HG03135 (cell line): ENCODE measurements at regions not wholly inside any gene's neighbourhood (a gene's known extent, or its start where the extent isn't known, plus 50 kb on each side); places are given as distances from the start of the nearest gene placed in this dataset.
A peak's percentile ranks its signal among the peaks of the same experiment; 100 is the strongest.

ENCODE experiments used
- ATAC-seq: cut with Tn5 transposase; IDR thresholded peaks from one replicate; pipeline ENCODE4 v1.9.1; 2021; ENCODE audit warnings: mild to moderate bottlenecking, moderate library complexity; ENCODE audit not compliant: unreplicated experiment

DNA sequence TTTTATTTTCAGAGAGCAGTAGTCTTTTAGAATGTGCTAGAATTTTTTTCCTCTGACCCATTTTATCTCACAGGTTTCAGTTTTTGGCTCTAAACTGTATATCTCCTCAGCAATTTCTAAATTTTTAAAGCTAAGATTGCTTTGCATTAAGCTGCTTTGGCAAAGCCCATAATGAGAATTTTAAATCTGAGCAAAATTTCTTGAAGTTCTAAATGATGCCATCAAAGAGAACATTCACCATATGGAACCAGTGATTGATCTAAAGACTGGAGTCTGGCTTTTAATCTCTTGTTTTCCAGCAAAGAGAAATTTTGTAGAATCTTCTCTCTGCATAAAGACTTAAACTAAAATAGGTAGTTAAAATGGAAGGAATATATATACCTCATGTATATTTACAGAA lies 313.6 kb downstream of the TBC1D32 start:
- ATAC-seq, result no peak

DNA sequence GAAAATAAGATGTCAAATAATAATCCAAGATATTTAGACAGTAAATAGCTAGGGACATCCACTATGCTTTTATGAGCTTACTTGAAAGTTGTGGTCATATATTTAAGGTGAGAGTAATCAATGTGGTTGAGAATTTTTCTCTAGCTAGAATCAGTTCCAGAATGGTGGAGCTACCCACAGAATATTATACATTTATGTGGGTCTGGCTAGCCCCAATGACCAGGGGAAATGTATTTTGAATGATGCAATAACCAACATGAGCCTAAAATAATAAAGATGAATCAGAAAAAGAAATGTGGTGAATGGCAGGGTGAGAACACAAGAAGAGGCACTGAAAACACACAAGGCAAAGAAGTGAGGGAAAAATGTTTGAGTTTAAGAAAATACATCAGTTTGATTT lies 325.7 kb downstream of the TBC1D32 start:
- no peak for ATAC-seq

DNA sequence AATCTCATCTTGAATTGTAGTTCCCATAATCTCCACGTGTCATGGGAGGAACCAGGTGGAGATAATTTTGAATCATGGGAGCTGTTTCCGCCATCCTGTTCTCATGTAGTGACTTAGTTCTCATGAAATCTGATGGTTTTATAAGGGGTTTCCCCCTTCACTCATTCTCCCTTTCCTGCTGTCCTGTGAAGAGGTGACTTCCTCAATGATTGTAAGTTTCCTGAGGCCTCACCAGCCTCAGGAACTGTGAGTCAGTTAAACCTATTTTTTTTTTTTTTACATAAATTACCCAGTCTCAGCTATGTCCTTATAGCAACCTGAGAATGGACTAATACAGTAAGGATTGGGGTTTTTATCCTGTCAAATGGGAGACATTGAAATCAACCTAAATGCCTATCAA lies 328.3 kb downstream of the TBC1D32 start:
- ATAC-seq, result no peak

- ATAC-seq, result no peak
Measured at GRCh38 chr6:121000381-121000780, 333.9 kb downstream of the TBC1D32 start.

GRCh38 chr6:120996340-120996739 lies 337.9 kb downstream of the TBC1D32 start:
- ATAC-seq, result no peak

GRCh38 chr6:120994573-120994967 lies 339.7 kb downstream of the TBC1D32 start:
- no peak for ATAC-seq

GRCh38 chr6:120993929-120994572 lies 340.2 kb downstream of the TBC1D32 start:
- ATAC-seq, result no peak

DNA sequence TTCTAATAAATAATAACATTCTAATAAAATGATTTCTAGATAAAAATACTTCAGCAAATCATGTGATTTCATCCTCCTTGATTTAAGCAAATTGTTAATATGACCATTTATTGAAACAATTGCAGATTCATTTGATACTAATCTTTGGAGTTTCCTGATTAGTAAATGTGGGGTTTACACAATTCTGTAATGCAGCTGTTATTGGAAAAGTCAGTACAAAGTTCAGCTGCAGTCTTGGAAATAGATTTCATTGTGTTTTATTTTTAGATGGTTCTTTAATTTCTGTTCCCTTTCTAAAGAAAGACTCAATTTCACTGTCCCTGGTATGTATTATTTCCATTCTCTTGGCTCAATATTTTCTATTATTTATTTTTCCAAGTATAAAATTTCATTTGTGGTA lies 342.0 kb downstream of the TBC1D32 start:
- ATAC-seq, result no peak

GRCh38 chr6:120990866-120991265 lies 343.4 kb downstream of the TBC1D32 start:
- ATAC-seq, result no peak

GRCh38 chr6:120981835-120982234 lies 352.4 kb downstream of the TBC1D32 start:
- no peak for ATAC-seq

- ATAC-seq, result no peak
Measured at GRCh38 chr6:120966321-120966720, 368.0 kb downstream of the TBC1D32 start.

DNA sequence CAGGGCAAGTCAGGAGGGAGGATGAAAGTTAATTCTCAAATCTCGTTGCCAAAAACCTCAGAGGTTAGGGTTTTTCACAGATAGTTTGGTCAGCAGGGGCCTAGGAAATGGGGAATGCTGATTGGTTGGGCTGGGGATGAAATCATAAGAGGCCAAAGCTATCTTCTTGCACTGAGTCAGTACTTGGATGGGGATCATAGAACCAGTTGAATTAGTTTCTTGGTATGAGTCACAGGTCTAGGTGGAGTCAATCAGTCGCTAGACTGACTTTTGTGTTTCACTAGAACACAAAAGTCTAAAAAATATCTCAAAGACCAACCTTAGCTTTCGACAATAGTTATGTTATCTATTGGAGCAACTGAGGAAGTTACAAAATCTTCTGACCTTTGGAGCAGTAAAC lies 368.5 kb downstream of the TBC1D32 start:
- ATAC-seq, result peak; percentile 63

- ATAC-seq, result no peak
Measured at GRCh38 chr6:120960761-120961160, 373.5 kb downstream of the TBC1D32 start.

- no peak for ATAC-seq
Measured at GRCh38 chr6:120954111-120954510, 380.2 kb downstream of the TBC1D32 start.

GRCh38 chr6:120951258-120951657 lies 383.0 kb downstream of the TBC1D32 start:
- ATAC-seq, result no peak

DNA sequence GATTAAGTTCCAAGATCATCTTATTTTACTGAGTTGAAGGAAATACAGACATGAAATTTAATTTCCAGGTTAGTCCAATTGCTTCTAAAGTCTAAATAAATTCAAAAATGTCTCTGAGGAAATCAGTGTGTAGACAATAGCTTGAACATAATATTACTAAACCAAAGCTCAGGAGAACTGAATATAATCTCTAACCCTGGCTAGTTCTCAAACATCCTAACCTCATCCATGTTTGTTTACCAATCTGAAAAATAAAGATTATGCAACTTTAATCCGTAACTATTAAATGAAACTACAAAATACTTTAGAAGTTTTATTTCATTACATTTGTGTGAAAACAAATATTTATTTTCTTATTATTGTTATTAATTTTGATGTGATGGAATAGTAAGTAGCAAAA lies 387.2 kb downstream of the TBC1D32 start:
- ATAC-seq, result no peak

DNA sequence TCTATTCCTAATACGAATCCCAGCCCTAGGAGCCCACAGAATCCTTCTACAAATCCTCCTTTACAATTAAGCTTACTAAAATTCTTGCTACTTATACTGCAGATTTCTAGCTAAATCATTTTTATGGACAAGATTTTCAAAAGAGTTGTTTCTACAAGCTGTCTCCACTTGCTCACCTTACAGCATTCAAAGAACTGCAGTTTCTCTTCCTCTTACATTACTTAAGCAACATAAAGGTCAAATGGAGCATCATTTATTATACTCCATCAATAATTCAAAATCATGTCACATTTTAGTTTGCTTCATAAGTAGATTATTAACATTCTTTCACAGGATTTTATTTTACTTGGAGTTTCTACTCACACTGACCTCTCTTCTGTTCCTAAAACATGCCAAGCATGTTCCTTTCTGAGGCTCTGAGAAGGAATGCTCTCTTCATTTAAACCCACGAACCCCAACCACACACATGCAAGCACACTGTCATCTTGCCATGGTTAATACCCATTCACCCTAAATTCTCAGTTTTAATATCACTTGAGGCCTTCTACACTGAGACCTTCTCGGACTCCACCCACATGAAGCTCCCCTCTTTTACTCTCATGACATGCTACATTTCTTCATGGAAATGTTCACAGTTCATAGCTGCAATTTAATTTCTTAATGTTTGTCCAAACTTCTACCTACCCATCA lies 388.2 kb downstream of the TBC1D32 start:
- peak; percentile 73 for ATAC-seq

- ATAC-seq, result peak; percentile 98
Measured at GRCh38 chr6:120938876-120939472, 395.3 kb downstream of the TBC1D32 start.

DNA sequence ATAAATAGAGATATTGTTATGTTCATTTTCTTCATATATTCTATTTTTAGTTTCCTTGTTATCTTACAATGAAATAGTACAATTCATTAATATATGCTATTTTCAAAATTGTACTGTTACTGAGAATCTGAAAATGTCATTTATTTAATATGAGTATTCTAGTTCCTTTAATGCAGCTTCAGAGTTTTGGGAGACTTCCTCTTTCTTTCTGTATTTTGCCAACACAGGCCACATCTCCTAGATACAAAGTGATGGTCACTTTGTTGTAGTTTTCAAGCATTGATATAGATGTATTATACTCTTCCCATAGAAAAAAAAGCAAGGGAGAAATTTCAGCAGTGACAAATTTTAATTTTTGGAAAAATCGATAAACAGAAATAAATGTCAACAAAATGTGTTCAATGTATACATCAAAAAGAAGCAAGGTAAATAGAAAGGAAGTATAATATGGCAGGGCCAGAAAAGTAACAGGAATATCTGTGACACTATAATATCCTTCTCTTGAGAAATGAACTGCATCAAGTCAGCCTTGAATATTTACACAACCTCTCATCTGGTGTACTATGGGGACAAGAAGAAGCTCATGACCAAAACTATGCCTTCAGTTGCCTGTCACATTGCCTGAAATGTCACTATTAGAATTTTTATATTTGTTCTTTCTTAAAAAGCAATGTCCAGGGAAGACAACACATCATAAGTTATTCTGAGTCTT lies 396.0 kb downstream of the TBC1D32 start:
- peak; percentile 37 for ATAC-seq

DNA sequence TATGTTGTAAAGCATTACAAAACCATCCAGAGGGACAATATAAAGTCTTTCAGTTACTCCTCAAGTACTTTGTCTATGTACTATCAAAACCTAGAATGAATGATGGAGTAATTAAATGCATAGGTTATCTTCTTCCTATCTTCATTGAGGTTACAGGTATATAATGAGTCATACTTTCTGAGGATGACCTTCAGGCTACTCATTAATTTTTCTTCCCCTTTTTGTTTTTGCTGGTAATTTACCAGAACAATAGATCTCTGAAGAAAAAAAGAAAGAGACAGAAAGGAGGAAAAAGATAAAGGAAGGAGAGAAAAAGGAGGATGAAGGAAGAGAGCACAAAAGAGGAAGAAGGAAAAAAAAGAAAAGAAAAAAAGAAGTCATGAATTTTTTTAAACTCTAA lies 398.4 kb downstream of the TBC1D32 start:
- peak; percentile 37 for ATAC-seq

DNA sequence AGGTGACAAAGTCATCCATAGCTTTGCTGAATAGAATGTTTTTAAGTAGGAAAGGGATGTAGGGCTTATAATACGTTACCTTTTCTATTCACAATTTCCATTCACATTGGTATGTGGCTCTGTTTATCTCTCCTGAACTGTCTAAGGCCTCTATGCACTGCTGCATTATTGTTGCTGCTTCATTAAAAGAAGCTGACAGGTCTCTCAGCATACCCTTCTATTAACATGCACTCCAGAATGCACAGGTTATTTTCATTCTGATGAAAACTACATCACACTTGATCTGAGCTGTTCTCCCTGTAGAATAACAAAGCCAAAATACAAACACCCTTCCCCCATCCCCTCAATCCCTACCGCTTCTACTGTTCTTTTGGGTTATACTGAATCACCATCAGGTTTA lies 399.3 kb downstream of the TBC1D32 start:
- ATAC-seq, result no peak
